Heart left ventricle (tissue), 16 donors: ENCODE measurements at regions not wholly inside any gene's neighbourhood (a gene's known extent, or its start where the extent isn't known, plus 50 kb on each side); places are given as distances from the start of the nearest gene placed in this dataset.

Experiments
- ATAC-seq, 4 donors: fragments of 200-7000 bp; cut with Tn5 transposase; one replicate each; pipeline ENCODE4 v1.9.1; 2020 to 2022; ENCODE audit warnings: moderate library complexity in 4 of 4, mild to moderate bottlenecking in 3 of 4, moderate number of reproducible peaks in 1 of 4
- DNase-seq, 5 donors: peaks; one replicate each; pipeline ENCODE4 v3.0.0-alpha.2; 2020
- H3K27ac ChIP-seq, 12 donors: fragments of 200-600 bp; sonication (generic) in 4 of 12; one replicate each; pipeline versions ENCODE4 v1.5.0 to v1.8.0; 2016 to 2022; ENCODE audit warnings: mild to moderate bottlenecking in 2 of 12
- H3K27me3 ChIP-seq, 9 donors: fragments of 200-600 bp; sonication (generic) in 2 of 9; one replicate each; pipeline versions ENCODE4 v1.5.1 to v1.8.0; 2016 to 2022; ENCODE audit warnings: mild to moderate bottlenecking in 3 of 9
- H3K36me3 ChIP-seq, 9 donors: fragments of 200-600 bp; sonication (generic) in 2 of 9; one replicate each; pipeline versions ENCODE4 v1.5.0 to v1.8.0; 2018 to 2022; ENCODE audit warnings: mild to moderate bottlenecking in 2 of 9
- H3K4me1 ChIP-seq, 12 donors: fragments of 200-600 bp; sonication (generic) in 4 of 12; one replicate each; pipeline versions ENCODE4 v1.5.0 to v1.8.0; 2016 to 2022; ENCODE audit warnings: mild to moderate bottlenecking in 3 of 12
- H3K4me3 ChIP-seq, 12 donors: fragments of 200-600 bp; sonication (generic) in 4 of 12; one replicate each; pipeline versions ENCODE4 v1.5.0 to v1.8.0; 2017 to 2022; ENCODE audit warnings: mild to moderate bottlenecking in 9 of 12, moderate library complexity in 4 of 12
- H3K9me3 ChIP-seq, 12 donors: fragments of 200-600 bp; sonication (generic) in 4 of 12; one replicate each; pipeline versions ENCODE4 v1.5.0 to v1.8.0; 2016 to 2022; ENCODE audit warnings: mild to moderate bottlenecking in 1 of 12
- POLR2A ChIP-seq, 2 donors: fragments of 450-650 bp; IDR thresholded peaks; one replicate each; pipeline ENCODE4 v1.6.1; 2017; ENCODE audit warnings: antibody characterized with exemption in 2 of 2, mild to moderate bottlenecking in 2 of 2, moderate library complexity in 2 of 2
- WGBS, 4 donors: extraction: QIAGEN DNeasy Blood & Tissue Kit in 2 of 4; methylation state at CpG; one replicate each; pipeline versions ENCODE4 v1.1.5 to v1.1.7; 2013 to 2018; 5-methylcytosine and 5-hydroxymethylcytosine counted together
- intact Hi-C, 10 donors: fragments of 100-400 bp; cut with DNase I; formaldehyde crosslinking; loops; one replicate each; pipeline versions ENCODE4 v1.11.1 to v1.14.2; 2022
- TF ChIP-seq, protein P1 (sequence below), 12 donors: fragments of 200-600 bp; sonication (generic) in 4 of 12; IDR thresholded peaks; one replicate each; pipeline versions ENCODE4 v1.5.0 to v1.8.0; 2018 to 2022; ENCODE audit warnings: antibody characterized with exemption in 12 of 12, mild to moderate bottlenecking in 5 of 12
- donor health status: ischemic (EF 13 %, LVEDD 7.1; RV severe dilation, severe dysfunction).
- donor health status: healthy with polysubstance abuse.
- donor health status: DM: no; HTN: yes; CAD: no.
- donor health status: DM: no; HTN: no; CAD: no.
- donor health status: ischemic (EF 25% LVEDD 6.9; RV normal size, moderate dysfunction).
- donor health status: ischemic (EF 25% LVEDD 5.7; RV mildly dilated, moderate dysfunction).
- donor health status: healthy.
- donor health status: DM: yes; HTN: yes; CAD: no.
- donor health status: ischemic (EF 35%, LVEDD 5.7; RV mildly dilated, moderate dysfunction).
- donor health status: nonischemic (EF 11% LVEDD 7.7; RV severe dilation, severe dysfunction).
- donor health status: DM: yes; HTN: yes; CAD: no.
- donor health status: PGD.
- donor health status: ischemic (EF 29% LVEDD 5.4; RV normal size, mild dysfunction).
- donor health status: nonischemic (EF 23%, LVEDD 6.1; RV moderate dilation, normal function).

DNA sequence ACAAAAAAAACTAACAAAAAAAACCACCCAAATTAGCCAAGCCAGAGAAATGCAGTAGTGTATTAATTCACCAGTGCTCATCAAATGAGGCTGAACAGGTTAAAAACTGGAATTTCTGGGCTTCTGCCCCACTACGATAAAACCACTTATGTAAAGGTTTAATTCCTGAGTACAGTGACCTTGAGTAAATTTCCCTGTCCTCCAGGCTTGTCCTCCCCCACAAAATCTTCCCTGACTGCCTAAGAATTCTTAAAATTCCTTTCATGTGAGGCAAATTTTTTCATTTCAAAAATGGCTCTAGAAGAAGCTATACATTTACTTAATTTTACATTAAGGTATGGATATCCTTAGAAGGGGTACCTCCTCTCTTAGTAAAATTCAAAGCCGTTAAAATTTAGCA, 80.1 kb upstream of the ID4 start:
- Histone ChIP-seq H3K27me3 (no peaks in the 10 kb centered on the region), H3K4me3 (no peak overlapping the region), H3K27ac (no peak overlapping the region), H3K4me1 (no peaks in the 10 kb centered on the region), H3K36me3 (no peaks in the 10 kb centered on the region), H3K9me3 (no peaks in the 10 kb centered on the region)
- intact Hi-C loops, result no loop called here
- TF ChIP-seq, protein P1, sequence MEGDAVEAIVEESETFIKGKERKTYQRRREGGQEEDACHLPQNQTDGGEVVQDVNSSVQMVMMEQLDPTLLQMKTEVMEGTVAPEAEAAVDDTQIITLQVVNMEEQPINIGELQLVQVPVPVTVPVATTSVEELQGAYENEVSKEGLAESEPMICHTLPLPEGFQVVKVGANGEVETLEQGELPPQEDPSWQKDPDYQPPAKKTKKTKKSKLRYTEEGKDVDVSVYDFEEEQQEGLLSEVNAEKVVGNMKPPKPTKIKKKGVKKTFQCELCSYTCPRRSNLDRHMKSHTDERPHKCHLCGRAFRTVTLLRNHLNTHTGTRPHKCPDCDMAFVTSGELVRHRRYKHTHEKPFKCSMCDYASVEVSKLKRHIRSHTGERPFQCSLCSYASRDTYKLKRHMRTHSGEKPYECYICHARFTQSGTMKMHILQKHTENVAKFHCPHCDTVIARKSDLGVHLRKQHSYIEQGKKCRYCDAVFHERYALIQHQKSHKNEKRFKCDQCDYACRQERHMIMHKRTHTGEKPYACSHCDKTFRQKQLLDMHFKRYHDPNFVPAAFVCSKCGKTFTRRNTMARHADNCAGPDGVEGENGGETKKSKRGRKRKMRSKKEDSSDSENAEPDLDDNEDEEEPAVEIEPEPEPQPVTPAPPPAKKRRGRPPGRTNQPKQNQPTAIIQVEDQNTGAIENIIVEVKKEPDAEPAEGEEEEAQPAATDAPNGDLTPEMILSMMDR (IDR thresholded peaks at IDR 0.05), result no peak
- TF ChIP-seq POLR2A (IDR thresholded peaks at IDR 0.05), result no peak
- WGBS, 4 donors, result 56 to 58% (median 56%) methylated on average over 2 of the region's 2 CpGs
- no peak for ATAC-seq
- no peak for DNase-seq

DNA sequence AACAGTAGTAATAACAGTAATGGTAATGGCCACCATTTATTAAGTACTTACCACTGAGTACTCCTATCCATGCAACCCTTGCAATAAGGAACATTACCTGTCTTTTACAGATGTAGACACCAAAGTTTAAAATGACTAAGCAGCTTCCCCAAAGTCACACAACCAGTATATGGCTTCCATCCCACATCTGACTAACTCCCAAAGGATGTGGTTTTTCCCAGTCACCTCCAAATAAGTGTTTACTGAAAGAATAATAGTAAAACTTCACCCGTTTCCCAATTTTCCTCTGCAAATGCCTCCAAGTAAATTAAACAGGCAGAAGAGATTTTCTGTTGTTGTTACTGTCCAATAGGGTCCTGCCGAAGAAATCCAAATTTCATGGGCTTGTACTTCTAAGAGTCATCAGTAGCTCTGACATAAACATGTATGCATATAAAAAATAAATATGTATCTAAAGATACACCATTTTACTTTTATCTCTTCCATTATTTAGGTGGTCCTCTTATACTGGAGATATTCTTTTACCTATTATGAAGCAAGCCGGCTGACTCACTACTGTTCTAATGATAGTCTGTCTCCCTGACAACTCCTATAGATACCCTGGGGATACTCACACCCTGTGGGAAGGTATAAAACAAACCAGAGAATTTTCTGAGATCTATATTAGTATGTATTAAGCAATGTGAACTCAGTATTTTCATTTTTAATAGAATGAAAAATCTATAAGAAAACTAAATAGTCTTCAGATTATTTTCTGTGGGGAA, 77.9 kb upstream of the ID4 start:
- intact Hi-C loops, result no loop called here
- Histone ChIP-seq H3K4me1 (no peaks in the 10 kb centered on the region), H3K9me3 (no peaks in the 10 kb centered on the region), H3K36me3 (no peaks in the 10 kb centered on the region), H3K27me3 (no peaks in the 10 kb centered on the region), H3K27ac (no peak overlapping the region), H3K4me3 (no peak overlapping the region)
- DNase-seq, result no peak
- no peak for ATAC-seq
- TF ChIP-seq POLR2A (IDR thresholded peaks at IDR 0.05), result no peak
- TF ChIP-seq, protein P1 (IDR thresholded peaks at IDR 0.05), result no peak
- WGBS, 4 donors, result 85 to 87% (median 86%) methylated on average over 3 of the region's 3 CpGs

- no peaks in the 10 kb centered on the region for H3K9me3 ChIP-seq
- intact Hi-C loops, result no loop called here
- no peaks in the 10 kb centered on the region for H3K27me3 ChIP-seq
- H3K4me1 ChIP-seq, result no peaks in the 10 kb centered on the region
- no peak overlapping the region for H3K4me3 ChIP-seq
- ATAC-seq (no peak), DNase-seq (no peak)
- H3K36me3 ChIP-seq, result no peaks in the 10 kb centered on the region
- TF ChIP-seq, protein P1 (IDR thresholded peaks at IDR 0.05), result no peak
- no peak for TF ChIP-seq POLR2A (IDR thresholded peaks at IDR 0.05)
- H3K27ac ChIP-seq, result no peak overlapping the region
- 79 to 85% (median 83%) methylated on average over 1 of the region's 1 CpG for WGBS, 4 donors
Observed at GRCh38 chr6:19761121-19761520, 76.0 kb upstream of the ID4 start.

DNA sequence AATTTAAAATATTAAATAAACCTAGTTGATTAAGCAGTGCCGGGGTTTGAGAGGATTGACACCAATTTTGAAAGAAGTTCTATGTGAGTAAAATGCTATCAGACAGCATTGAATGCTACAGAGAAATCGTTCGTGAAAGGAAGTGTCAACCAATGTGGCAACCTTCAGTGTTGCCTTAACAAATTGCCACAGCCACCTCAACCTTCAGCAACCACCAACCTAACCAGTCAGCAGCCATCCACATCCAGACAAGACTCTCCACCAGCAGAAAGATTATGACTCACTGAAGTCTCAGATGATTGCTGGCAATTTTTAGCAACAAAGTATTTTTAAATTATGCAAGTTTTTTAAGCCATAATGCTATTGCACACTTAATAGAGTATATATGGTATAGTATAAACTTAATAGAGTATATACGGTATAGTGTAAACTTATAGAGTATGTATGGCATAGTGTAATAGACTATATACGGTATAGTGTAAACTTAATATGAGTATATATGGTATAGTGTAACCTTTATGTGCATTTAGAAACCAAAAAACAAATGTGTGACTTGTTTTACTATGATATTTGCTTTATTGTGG, 65.3 kb upstream of the ID4 start:
- intact Hi-C loops, result no loop called here
- TF ChIP-seq POLR2A (IDR thresholded peaks at IDR 0.05), result no peak
- no peak overlapping the region for H3K4me3 ChIP-seq
- no peaks in the 10 kb centered on the region for H3K4me1 ChIP-seq
- H3K27ac ChIP-seq, result no peak overlapping the region
- H3K27me3 ChIP-seq, result no peaks in the 10 kb centered on the region
- ATAC-seq (no peak), DNase-seq (no peak)
- WGBS, 4 donors, result 69 to 79% (median 74%) methylated on average over 5 of the region's 5 CpGs
- no peaks in the 10 kb centered on the region for H3K36me3 ChIP-seq
- H3K9me3 ChIP-seq, result no peaks in the 10 kb centered on the region

- DNase-seq, result no peak
- Histone ChIP-seq H3K27me3 (no peaks in the 10 kb centered on the region), H3K36me3 (no peaks in the 10 kb centered on the region), H3K27ac (no peak overlapping the region), H3K4me1 (no peaks in the 10 kb centered on the region), H3K9me3 (no peaks in the 10 kb centered on the region), H3K4me3 (no peak overlapping the region)
- intact Hi-C loops, result no loop called here
- ATAC-seq, result no peak
- no peak for TF ChIP-seq POLR2A (IDR thresholded peaks at IDR 0.05)
- TF ChIP-seq, protein P1 (IDR thresholded peaks at IDR 0.05), result no peak
Observed at GRCh38 chr6:19772891-19773290, 64.3 kb upstream of the ID4 start.
